Lung microvascular endothelial cell (primary cell): ENCODE measurements at regions not wholly inside any gene's neighbourhood (a gene's known extent, or its start where the extent isn't known, plus 50 kb on each side); places are given as distances from the start of the nearest gene placed in this dataset.
"Not testable (repeated sequence)": the region's sequence is repeated elsewhere in the genome, so short reads cannot be mapped to it uniquely, and the experiment has no call there.

Experiments
- DNase-seq, 2 donors: peaks; one replicate each; pipeline versions ENCODE4 v3.0.0 to v3.0.0-alpha.2; 2010; ENCODE audit warnings: low read depth in 2 of 2

DNA sequence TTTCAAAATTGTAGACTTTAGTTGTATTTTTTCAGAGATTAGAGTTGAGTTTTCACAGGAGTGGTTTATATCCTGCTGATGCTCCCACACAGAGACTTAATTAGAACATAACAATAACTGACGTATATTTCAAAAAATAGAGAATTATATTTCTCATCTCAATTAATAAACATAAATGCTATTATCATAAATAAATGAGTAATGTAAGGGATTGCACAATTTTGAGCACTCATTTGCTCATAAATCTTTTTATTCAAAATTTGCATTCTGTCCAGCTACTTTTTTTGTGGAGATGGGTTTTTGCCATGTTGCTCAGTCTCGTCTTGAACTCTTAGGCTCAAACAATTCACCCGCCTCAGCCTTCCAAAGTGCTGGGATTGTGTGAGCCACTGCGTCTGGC is 515.7 kb upstream of the RORB start:
- no peak for DNase-seq

DNA sequence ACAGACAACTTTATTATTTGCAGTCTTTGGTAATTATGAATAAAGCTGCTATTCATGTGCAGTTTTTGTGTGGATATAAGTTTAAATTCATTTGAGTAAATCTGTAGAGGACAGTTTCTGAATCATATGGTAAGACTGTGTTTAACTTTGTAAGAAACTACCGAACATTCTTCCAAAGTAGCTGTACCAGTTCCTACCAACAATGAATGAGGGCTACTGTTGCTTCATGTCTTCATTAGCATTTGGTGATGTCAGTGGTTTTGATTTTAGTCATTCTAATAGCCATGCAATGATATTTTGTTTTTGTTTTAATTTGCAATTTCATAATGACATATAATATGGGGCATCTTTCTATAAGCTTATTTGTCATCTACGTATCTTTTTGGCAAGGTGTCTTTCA is 501.3 kb upstream of the RORB start:
- no peak for DNase-seq

DNA sequence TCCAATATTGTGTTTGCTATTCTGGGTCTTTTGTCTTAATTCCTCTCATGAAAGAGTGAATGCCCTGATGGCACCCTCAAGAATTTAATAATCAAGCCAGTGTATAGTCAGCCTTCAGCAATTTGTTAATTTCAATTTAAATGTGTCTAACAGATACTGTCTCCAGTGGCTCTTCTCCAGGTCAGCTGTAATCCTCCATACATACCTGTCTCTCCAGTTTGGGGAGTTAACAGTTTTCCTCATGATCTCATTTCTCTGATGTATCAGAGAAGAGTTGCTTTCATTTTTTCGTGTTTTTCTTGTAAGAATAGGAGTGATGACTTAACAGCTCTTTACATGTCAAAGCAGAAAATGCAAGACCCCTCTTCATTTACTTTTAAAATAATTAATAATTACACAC is 500.3 kb upstream of the RORB start:
- DNase-seq = no peak

DNA sequence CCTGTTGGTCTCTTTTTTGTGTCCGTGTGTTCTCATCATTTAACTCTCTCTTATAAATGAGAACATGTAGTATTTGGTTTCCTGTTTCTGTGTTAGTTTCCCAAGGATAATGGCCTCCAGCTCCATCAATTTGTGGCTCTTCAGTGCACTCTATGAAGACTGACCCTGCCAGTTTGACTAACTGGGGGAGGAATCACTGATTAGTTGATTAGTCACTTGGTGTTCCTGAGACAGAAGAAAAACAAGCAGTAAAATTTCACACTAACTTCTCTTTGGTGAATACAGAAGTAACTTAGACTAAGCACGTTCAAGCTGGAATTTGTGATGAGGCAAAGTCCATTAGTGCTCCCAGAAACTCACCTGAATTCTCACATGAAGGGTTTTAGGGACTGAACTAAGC is 495.8 kb upstream of the RORB start:
- no peak for DNase-seq

DNA sequence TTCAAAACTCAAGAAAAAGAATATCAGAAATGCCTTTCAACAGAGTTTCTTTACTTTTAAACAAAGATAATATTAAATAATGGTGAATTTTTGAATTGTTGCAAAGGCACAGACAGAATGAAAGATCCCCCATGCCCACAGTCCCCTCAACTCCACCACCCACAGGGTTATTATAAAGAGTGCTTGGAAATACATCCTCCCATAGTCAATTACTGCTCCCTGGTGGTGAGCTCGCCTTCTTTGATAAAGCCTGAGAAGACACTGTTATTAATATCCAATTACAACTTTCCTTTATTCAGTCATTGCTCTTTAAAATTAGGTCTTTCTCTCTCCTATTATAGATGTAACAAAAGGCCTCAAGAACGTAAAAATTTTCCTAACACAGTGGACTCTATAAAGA is 490.2 kb upstream of the RORB start:
- peak in 1 of 2 donors; percentile 3 for DNase-seq

DNA sequence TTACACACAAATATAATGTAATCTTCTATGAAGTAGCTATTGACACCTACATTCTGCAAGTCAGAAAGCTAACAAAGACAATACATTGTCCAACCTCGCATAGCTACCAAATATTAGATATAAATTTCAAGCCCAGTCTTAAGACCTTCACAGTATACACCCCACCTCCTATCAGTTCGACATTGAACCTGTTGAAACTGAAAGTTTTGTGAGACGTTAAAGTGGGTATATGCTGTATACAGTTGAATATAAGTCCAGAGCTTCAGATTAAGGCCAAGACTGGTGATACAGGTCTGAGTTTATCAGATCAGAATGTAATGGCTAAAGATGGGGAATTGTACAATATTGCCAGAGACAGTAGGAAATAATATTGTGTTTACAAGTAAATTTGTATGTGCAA is 489.3 kb upstream of the RORB start:
- DNase-seq = no peak

DNA sequence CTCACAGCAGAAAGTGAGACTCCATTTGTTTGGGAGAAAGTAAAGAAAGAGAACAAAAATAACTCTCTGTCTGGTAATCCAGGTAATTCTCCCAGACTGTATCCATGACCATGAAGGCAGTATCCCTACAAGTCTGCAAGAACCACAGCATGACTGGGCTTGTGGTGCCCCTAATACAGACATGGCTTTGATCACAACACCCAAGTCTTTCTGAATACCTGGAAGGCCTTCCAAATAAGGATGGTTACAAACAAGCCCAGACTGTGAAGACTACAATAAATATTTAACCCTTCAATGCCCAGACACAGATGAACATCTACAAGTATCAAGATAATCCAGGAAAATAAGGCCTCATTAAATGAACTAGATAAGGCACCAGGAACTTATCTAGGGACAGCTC is 481.1 kb upstream of the RORB start:
- DNase-seq = no peak

DNA sequence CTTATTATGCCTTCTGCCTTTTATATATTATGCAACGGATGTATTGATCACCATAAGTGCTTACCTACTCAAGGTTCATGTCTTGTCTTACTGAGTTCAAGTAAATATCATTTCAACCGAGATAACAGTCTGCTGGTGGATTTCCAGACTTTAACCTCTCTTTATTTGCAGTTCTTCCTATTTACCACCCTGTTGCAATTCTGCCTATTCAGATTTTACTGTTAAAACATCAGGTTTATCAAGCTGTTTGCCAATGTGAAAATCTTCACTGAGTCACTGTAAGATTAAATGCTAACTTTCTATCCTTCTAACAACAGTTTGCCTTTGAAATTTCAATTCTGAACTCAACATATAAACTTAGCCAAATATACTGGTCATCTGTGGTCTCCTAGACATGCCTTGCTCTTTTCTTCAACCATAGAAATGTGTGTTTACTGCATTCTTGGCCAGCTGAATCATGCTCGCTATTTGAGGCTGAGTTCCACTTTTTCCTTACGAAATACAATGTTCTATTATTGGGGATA is 471.7 kb upstream of the RORB start:
- DNase-seq = no peak

DNA sequence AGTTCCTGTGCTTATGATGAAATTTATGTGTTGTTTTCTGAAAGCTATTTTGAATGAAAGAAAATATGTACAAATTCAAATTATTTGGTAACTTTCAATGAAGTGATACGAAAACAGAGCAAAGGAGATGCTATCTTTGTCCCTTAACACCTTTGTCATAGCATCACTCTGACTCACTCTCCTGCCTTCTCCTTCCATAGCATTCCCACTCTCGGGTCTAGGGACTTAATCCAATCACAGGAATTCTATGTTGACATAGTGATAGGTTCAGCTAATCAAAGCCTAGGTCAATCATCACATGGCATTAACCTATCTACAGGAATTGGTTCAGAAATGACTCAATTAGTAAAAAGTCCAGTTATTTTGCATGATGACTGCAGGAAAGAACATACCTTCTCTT is 464.7 kb upstream of the RORB start:
- no peak for DNase-seq

DNA sequence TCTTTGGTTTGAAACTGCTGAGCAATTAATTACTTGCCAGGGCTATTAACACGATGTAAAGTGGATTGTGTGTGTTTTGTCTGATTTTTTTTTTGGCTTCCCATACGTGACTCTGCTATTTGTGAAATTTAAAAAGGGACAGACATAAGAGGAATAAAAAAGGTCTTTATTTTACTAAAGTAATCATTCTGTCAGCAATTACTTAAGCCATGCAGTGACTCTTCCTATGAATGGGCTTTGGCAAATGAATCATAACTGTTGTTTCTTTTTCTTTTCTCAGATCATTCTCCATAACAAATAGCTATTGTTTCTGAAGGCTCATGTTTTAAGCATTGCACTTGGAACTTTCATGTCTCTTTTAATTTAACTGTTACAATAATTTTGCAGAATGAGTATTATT is 461.3 kb upstream of the RORB start:
- no peak for DNase-seq

DNA sequence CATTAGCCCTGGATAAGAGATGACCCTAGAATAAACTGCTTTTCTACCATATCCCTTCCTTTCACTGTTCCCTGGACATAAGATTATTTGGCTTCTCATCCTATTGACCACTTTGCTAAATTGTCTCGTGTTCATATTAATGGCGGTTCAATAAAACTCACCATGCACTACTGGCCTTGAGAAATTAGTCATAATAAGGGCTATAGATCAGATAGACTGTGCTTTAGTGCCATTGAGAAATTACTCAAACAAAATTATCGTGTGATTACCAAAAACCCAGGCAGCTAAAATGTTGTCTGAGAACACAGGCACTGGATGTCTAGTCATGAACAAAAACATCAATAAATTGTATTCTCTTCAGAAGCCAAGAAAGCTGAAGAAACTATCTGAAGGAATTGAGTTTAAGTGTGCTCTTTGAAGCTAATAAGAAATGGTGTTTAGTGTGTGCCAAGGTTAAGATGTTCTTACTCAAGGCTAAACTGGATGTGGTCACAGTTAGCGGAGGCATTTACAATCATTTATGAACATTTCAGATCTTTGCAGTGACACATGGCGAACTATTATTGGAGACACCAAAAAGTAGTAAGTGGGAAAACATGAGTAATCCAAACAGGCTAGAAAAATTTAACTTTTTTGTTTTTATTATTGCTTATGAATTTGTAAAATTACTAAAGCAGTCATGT is 460.4 kb upstream of the RORB start:
- DNase-seq = no peak

DNA sequence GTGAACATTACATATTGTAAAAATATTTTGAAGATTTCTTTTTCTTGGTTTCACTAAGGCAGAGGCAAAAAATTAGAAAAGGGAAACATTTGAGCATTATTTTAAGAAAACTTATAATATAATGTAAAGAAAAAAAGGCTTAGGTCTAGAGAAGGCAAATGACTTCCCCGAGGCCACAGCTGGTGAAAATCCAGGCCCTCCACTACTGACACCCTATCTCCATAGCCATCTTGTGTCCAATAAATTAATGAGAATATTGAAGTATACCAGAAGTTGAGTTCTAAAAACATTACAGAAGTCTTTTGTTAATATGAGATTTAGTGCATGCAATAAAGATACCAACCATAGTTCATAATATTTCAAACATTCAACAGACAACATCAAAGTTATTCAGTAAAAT is 459.9 kb upstream of the RORB start:
- no peak for DNase-seq

DNA sequence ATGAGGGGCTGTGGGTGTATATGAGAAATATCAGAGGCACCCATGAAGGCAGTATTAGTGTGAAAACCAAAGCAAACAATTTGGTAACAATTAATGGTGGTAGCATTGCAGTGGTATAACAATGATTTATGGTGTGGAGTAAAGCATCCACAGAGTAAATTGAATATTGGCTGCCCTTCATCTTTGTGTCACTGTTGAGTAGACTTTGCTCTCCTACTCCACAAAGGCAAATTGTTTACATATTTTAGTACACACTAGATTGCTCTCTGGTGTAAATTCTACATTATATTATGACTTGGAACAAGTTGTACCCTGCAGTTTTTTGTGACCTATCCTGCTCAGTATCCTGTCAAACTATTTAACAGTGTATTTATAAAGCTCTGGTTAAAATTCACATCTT is 455.5 kb upstream of the RORB start:
- DNase-seq = no peak

DNA sequence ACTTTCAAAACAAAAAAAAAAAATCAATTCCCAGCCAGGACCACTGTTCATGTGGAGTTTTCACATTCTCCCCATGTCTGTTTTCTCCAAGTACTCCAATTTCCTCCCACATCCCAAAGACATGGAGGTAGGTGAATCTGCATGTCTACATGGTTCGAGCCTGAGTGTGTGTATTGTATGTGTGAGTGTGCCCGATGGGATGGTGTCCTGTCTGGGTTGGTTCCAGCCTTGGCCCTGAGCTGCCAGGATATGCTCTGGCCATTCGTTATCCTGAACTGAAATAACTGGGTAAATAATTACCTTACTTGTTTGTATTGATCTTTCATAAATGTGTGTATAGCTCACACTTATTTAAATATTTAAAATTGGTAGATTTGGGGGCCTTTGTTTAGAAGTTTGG is 452.3 kb upstream of the RORB start:
- DNase-seq = no peak

DNA sequence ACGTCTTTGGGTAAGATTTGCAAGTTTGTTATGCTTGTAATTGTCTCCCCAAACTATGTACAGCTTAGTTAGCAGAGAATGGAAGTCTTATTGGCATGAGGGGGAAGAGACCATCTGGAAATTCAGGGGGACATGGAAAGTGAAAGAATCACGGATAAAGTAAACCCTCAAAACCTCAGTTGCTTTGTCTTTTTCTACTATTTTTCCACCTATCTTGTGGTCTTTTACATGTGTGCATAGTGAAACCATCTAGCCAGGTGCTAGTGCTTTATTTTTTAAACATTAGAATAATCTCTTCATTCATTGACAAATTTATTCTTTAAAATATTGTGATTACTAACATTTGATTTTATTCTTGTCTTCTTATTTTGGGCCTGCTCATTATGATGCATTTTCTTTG is 441.1 kb upstream of the RORB start:
- no peak for DNase-seq

DNA sequence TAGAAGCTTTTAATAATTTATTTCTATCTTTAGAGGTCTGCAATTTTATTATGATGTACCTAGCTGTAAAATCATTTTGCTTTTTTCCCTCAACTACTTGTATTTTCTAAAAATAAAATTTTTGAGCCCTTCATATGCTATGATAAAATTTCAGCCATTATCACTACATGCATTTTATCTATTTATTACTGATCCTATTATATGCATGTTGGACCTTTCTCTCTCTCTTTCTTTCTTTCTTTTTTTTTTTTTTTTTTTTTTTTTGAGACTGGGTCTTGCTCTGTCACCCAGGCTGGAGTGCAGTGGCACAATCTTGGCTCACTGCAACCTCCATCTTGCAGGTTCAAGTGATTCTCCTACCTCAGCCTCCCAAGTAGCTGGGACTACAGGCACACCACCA is 440.1 kb upstream of the RORB start:
- DNase-seq = not testable (repeated sequence)

DNA sequence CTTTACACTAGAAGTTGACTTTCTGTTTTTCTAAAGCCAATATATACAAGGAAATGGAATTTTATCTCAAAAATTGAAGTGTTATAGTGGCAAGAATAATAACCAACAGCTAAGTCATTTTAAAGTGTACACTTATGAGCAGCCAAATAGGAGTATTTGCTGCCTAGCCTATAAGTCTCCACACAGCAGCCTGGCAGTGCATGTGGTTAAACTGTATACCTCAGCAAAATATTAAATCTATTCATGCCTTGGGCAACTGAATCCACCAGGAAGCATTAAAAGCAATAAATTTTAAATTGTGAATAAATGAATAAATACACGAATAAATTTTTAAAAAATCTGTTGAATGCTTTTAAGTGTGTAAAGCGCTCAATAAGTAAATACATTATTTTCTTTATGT is 432.4 kb upstream of the RORB start:
- DNase-seq = no peak

DNA sequence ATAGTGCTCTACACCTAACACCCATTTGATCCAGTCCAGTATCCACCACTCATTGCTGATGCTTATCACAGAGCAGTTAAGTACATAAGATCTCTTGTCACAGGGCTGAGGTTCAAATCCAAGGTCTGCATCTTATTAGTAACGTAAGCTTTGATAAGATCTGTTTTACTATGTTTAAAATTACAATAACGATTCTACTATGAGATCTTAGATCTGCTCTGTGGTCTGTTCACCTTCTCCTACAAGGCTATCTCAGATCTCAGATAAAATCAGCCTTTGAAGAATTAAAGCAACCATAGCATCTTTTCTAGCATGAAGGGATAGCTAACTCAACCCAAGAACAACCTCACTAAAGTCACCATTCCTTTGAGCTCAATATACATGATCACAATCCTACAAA is 431.0 kb upstream of the RORB start:
- no peak for DNase-seq

DNA sequence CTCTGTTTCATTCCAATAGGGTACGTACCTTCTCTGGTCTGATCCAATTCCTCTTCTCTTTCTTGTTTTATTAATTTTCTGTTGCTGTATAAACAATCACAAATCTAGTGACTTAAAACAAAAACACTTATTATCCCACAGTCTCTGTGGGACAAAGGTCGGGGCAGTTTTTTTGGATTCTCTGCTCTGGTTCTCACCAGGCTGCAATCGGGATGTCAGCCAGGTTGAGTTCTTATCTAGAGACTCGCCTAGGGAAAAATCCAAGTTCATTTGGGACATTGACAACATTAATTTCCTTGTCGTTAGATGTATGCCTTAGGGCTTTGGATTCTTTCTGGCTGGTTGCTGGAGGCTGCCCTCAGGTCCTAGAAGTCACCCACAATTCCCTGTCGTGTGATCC is 430.5 kb upstream of the RORB start:
- no peak for DNase-seq

DNA sequence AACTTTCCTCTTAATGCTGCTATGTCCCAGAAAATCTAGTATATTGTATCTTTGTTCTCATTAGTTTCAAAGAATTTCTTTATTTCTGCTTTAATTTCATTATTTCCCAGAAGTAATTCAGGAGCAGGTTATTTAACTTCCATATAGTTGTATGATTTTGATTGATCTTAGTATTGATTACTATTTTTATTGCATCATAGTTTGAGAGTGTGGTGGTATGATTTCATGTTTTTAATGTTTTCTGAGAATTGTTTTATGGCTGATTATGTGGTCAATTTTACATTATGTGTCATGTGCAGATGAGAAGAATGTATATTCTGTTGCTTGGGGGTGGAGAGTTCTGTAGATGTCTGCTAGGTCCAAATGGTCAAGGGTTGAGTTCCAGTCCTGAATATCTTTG is 425.6 kb upstream of the RORB start:
- DNase-seq = no peak

DNA sequence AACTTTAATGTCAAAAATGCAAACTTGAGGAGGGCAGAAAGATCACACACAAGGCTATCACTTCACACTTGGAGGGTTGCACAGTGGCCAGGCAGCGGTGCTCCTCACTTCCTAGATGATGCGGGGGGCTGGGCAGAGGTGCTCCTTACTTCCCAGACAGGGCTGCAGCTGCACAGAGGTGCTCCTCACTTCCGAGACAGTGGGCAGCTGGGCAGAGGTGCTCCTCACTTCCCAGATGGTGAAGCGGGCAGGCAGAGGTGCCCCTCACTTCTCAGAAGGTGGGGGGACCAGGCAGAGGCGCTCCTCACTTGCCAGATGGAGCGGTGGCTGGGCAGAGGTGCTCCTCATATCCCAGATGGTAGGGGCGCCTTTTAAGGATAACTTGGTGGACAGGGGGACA is 423.2 kb upstream of the RORB start:
- DNase-seq = no peak

DNA sequence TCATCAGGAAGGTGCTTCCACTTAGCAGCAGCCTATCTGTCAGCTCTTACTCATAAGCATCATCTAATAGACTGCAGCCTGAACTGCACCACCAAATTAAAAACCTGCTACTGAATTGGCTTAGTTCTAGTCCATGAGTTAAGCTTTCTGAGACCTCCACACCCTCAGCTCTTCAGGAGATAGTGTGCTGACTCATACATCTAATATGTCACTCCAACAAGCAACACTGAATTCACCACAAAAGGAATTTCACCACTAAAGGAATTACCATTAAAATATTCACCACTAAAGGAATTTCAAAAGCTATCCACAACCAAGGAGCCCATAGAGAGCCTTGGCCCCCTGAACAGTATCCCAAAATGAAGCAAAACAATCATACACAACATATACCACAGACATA is 418.5 kb upstream of the RORB start:
- no peak for DNase-seq

DNA sequence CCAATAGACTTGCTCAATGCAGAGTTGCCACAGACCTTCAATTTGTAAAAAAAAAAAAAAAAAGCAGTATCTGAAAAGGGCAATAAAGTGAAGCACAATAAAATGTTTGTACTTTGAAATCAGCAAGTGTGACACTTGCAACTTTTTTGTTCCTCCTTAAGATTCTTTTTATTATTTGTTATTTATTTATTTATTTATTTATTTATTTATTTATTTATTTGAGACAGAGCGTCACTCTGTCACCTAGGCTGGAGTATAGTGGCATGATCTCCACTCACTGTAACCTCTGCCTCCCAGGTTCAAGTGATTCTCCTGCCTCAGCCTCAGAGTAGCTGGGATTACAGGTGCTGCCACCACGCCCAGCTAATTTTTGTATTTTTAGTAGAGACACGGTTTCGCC is 416.5 kb upstream of the RORB start:
- DNase-seq = not testable (repeated sequence)
